Heart right ventricle (tissue), 16 donors: ENCODE measurements at regions not wholly inside any gene's neighbourhood (a gene's known extent, or its start where the extent isn't known, plus 50 kb on each side); places are given as distances from the start of the nearest gene placed in this dataset.

Experiments used
- ATAC-seq, 8 donors: fragments of 200-7000 bp; cut with Tn5 transposase; one replicate each; pipeline ENCODE4 v1.9.1; 2020; ENCODE audit warnings: mild to moderate bottlenecking in 8 of 8, moderate library complexity in 8 of 8, moderate number of reproducible peaks in 1 of 8
- DNase-seq, 2 donors: peaks; one replicate each; pipeline ENCODE4 v3.0.0-alpha.2; 2020
- H3K27ac ChIP-seq, 10 donors: fragments of 200-600 bp; sonication (generic) in 2 of 10; one replicate each; pipeline versions ENCODE4 v1.5.0 to v1.8.0; 2020 to 2022; ENCODE audit warnings: mild to moderate bottlenecking in 3 of 10
- H3K27me3 ChIP-seq, 7 donors: fragments of 200-600 bp; one replicate each; pipeline ENCODE4 v1.8.0; 2021 to 2022; ENCODE audit warnings: mild to moderate bottlenecking in 2 of 7
- H3K36me3 ChIP-seq, 9 donors: fragments of 200-600 bp; sonication (generic) in 1 of 9; one replicate each; pipeline versions ENCODE4 v1.5.0 to v1.8.0; 2020 to 2022; ENCODE audit warnings: mild to moderate bottlenecking in 2 of 9
- H3K4me1 ChIP-seq, 9 donors: fragments of 200-600 bp; sonication (generic) in 1 of 9; one replicate each; pipeline versions ENCODE4 v1.5.0 to v1.8.0; 2020 to 2022; ENCODE audit warnings: mild to moderate bottlenecking in 4 of 9
- H3K4me3 ChIP-seq, 10 donors: fragments of 200-600 bp; sonication (generic) in 2 of 10; one replicate each; pipeline versions ENCODE4 v1.5.0 to v1.8.0; 2020 to 2022; ENCODE audit warnings: mild to moderate bottlenecking in 7 of 10, moderate library complexity in 2 of 10
- H3K9me3 ChIP-seq, 11 donors: fragments of 200-600 bp in 10 of 11; sonication (generic) in 2 of 11; one replicate each; pipeline versions ENCODE4 v1.5.0 to v1.8.0; 2013 to 2022; ENCODE audit warnings: mild to moderate bottlenecking in 2 of 11, control low read depth in 1 of 11, moderate library complexity in 1 of 11
- CTCF ChIP-seq, 9 donors: fragments of 200-600 bp; sonication (generic) in 2 of 9; IDR thresholded peaks; one replicate each; pipeline versions ENCODE4 v1.5.0 to v1.8.0; 2021 to 2022; ENCODE audit warnings: antibody characterized with exemption in 9 of 9, mild to moderate bottlenecking in 5 of 9, moderate library complexity in 1 of 9
- WGBS, 2 donors: extraction: QIAGEN DNeasy Blood & Tissue Kit; methylation state at CpG; one replicate each; pipeline ENCODE4 v1.1.7; 2013; ENCODE audit warnings: inconsistent platforms in 1 of 2; 5-methylcytosine and 5-hydroxymethylcytosine counted together
- intact Hi-C, 10 donors: fragments of 100-400 bp; cut with DNase I; formaldehyde crosslinking; loops; one replicate each; pipeline versions ENCODE4 v1.11.1 to v1.14.2; 2022
- donor health status: Arrhythmogenic right ventricular cardiomyopathy.
- donor health status: ischemic (EF 13 %, LVEDD 7.1; RV severe dilation, severe dysfunction).
- donor health status: healthy with polysubstance abuse.
- donor health status: DM: no; HTN: yes; CAD: no.
- donor health status: DM: no; HTN: no; CAD: no.
- donor health status: ischemic (EF 25% LVEDD 6.9; RV normal size, moderate dysfunction).
- donor health status: ischemic (EF 25% LVEDD 5.7; RV mildly dilated, moderate dysfunction).
- donor health status: healthy.
- donor health status: DM: yes; HTN: yes; CAD: no.
- donor health status: Ischemic cardiomyopathy.
- donor health status: ischemic (EF 35%, LVEDD 5.7; RV mildly dilated, moderate dysfunction).
- donor health status: nonischemic (EF 11% LVEDD 7.7; RV severe dilation, severe dysfunction).
- donor health status: DM: yes; HTN: yes; CAD: no.
- donor health status: PGD.
- donor health status: ischemic (EF 29% LVEDD 5.4; RV normal size, mild dysfunction).
- donor health status: nonischemic (EF 23%, LVEDD 6.1; RV moderate dilation, normal function).

DNA sequence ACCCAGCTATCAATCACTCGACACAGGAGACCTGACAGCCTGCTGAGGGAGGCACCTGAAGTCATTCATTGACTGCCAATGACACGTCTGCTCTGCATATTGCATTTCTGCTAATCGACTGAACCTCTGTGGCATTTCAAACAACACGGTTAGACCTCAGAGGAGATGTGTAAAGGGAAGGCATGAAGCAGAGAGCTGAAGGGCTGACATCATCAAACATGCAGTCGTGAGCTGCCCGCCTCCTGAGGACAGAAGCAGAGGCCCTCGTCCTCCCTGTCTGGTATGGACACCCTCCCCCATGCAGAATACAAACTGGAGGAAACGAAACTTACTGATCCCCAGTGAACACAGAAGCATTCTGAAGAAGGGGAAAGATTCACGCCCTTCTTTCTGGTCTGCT lies 462.6 kb upstream of the MGMT start:
- Histone ChIP-seq H3K4me3 (no peak overlapping the region), H3K36me3 (no peaks in the 10 kb centered on the region), H3K27ac (no peak overlapping the region), H3K4me1 (no peaks in the 10 kb centered on the region), H3K9me3 (peaks cover 0 to 11% (median 0%) of the 10 kb centered on the region in 11 donors), H3K27me3 (peaks cover 0 to 4% (median 0%) of the 10 kb centered on the region in 7 donors)
- intact Hi-C loops, result no loop called here
- no peak for DNase-seq
- 73% methylated on average over 9 of the region's 9 CpGs for WGBS, 2 donors
- TF ChIP-seq CTCF (IDR thresholded peaks at IDR 0.05), result no peak
- no peak for ATAC-seq

GRCh38 chr10:129005080-129005479 lies 462.0 kb upstream of the MGMT start:
- DNase-seq (no peak), ATAC-seq (peak in 5 of 8 donors; percentile 22 to 68 (median 49))
- Histone ChIP-seq H3K27ac (no peak overlapping the region), H3K4me3 (no peak overlapping the region), H3K4me1 (no peaks in the 10 kb centered on the region), H3K9me3 (peaks cover 0 to 16% (median 0%) of the 10 kb centered on the region in 11 donors), H3K36me3 (no peaks in the 10 kb centered on the region), H3K27me3 (peaks cover 0 to 4% (median 0%) of the 10 kb centered on the region in 7 donors)
- 65 to 71% methylated on average over 8 of the region's 8 CpGs for WGBS, 2 donors
- intact Hi-C loops, result no loop called here
- TF ChIP-seq CTCF (IDR thresholded peaks at IDR 0.05), result no peak

DNA sequence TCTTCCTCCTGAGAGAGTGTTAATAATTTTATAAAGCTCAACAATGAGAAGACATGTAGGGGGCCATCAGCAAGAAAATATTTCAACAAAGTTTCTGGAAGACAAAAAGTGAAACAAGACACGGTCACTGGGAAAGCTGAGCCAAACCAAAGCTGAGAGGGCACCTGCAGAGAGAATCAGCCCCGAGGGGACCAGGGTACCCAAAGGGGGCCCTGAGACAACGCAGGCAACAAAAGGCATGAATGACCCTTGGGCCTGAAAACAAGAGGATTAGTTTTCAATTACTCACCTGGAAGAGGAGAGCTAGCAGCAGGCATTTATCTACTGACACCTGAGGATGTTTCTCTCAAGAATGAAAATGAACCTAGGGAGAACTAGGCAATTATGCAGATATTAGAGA lies 461.2 kb upstream of the MGMT start:
- Histone ChIP-seq H3K27ac (no peak overlapping the region), H3K27me3 (peaks cover 0 to 4% (median 0%) of the 10 kb centered on the region in 7 donors), H3K9me3 (peaks cover 0 to 16% (median 0%) of the 10 kb centered on the region in 11 donors), H3K36me3 (no peaks in the 10 kb centered on the region), H3K4me1 (no peaks in the 10 kb centered on the region), H3K4me3 (no peak overlapping the region)
- 70 to 75% methylated on average over 3 of the region's 3 CpGs for WGBS, 2 donors
- DNase-seq, result no peak
- intact Hi-C loops, result no loop called here
- no peak for TF ChIP-seq CTCF (IDR thresholded peaks at IDR 0.05)
- ATAC-seq, result no peak

DNA sequence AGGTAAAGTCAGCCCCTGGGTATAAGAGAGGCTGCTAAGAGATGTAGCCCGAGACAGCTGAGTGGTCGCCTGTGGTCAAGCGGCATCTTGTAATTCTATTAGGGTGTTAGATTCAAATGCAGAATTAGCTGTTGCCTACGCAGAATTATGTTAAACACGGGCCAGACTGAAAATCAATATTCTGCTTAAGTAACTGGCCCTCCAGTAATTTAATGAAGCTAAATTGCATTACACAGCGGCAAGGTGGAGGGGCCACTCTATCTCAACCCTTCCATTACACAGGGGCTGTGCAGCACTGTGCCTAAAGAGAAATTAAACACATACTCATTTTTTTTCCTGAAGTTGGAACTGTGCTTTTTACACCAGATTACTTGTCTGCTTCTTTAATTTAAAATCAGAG lies 448.5 kb upstream of the MGMT start:
- ATAC-seq (no peak), DNase-seq (no peak)
- Histone ChIP-seq H3K27me3 (peaks cover 0 to 3% (median 0%) of the 10 kb centered on the region in 7 donors), H3K36me3 (no peaks in the 10 kb centered on the region), H3K4me1 (peaks cover 0 to 22% (median 10%) of the 10 kb centered on the region in 9 donors), H3K27ac (no peak overlapping the region), H3K4me3 (no peak overlapping the region), H3K9me3 (no peaks in the 10 kb centered on the region)
- no peak for TF ChIP-seq CTCF (IDR thresholded peaks at IDR 0.05)
- intact Hi-C loops, result no loop called here
- 92% methylated on average over 6 of the region's 6 CpGs for WGBS, 2 donors
